ENCODE measurements at regions not wholly inside any gene's neighbourhood (a gene's known extent, or its start where the extent isn't known, plus 50 kb on each side); places are given as distances from the start of the nearest gene placed in this dataset.

DNA sequence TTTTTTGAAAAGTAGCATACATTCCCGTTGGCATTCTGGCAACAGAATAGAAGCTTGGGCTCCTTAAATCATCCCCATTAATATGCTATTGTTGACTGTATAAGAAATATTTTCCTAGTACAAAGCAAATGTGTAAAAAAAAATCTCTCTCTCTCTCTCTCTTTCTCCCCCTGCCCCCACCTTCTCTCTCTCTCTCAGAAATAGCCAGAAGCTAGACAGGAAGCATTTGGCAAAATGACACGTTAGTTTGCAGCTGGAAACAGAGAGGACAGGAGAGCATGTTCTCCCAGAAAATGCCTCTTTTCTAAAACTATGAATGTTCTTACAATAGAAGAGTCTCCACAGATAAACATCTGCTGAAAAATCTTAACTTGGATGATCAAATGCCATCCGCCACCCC, 59.6 kb upstream of the AKR1E2 start:
- DNase-seq (ENCODE audit: low spot score), result no peak
- Histone ChIP-seq H3K4me3 (ENCODE audit: low read depth in 1 of 3, low read length in 3 of 3) (no peak overlapping the region), H3K27ac (ENCODE audit: low read depth in 1 of 2, low read length in 2 of 2) (no peak overlapping the region), H3K4me1 (ENCODE audit: control insufficient read depth in 4 of 4, insufficient read depth in 4 of 4, low read length in 3 of 4) (no peaks in the 10 kb centered on the region), H3K9me3 (ENCODE audit: control insufficient read depth in 4 of 4, low read length in 3 of 4) (no peaks in the 10 kb centered on the region), H3K9ac (ENCODE audit: low read depth in 1 of 2, low read length in 2 of 2) (no peak overlapping the region), H3K36me3 (ENCODE audit: control insufficient read depth in 4 of 4, insufficient read depth in 3 of 4, low read depth in 1 of 4, low read length in 3 of 4) (no peaks in the 10 kb centered on the region), H3K27me3 (ENCODE audit: control insufficient read depth in 4 of 4, insufficient read depth in 4 of 4, low read length in 3 of 4) (peaks cover 0 to 9% (median 0%) of the 10 kb centered on the region in 4 donors)
- TF ChIP-seq, protein P1, sequence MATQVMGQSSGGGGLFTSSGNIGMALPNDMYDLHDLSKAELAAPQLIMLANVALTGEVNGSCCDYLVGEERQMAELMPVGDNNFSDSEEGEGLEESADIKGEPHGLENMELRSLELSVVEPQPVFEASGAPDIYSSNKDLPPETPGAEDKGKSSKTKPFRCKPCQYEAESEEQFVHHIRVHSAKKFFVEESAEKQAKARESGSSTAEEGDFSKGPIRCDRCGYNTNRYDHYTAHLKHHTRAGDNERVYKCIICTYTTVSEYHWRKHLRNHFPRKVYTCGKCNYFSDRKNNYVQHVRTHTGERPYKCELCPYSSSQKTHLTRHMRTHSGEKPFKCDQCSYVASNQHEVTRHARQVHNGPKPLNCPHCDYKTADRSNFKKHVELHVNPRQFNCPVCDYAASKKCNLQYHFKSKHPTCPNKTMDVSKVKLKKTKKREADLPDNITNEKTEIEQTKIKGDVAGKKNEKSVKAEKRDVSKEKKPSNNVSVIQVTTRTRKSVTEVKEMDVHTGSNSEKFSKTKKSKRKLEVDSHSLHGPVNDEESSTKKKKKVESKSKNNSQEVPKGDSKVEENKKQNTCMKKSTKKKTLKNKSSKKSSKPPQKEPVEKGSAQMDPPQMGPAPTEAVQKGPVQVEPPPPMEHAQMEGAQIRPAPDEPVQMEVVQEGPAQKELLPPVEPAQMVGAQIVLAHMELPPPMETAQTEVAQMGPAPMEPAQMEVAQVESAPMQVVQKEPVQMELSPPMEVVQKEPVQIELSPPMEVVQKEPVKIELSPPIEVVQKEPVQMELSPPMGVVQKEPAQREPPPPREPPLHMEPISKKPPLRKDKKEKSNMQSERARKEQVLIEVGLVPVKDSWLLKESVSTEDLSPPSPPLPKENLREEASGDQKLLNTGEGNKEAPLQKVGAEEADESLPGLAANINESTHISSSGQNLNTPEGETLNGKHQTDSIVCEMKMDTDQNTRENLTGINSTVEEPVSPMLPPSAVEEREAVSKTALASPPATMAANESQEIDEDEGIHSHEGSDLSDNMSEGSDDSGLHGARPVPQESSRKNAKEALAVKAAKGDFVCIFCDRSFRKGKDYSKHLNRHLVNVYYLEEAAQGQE (IDR thresholded peaks at IDR 0.05), result no peak
- TF ChIP-seq YY1 (IDR thresholded peaks at IDR 0.05), result no peak
- no peak for TF ChIP-seq TAF1 (conservative IDR thresholded peaks at IDR 0.05)
- TF ChIP-seq HNF4A (conservative IDR thresholded peaks at IDR 0.05), result no peak
- TF ChIP-seq EGR1 (IDR thresholded peaks at IDR 0.05; ENCODE audit: low read depth in 2 of 2), result no peak
- TF ChIP-seq, protein P2, sequence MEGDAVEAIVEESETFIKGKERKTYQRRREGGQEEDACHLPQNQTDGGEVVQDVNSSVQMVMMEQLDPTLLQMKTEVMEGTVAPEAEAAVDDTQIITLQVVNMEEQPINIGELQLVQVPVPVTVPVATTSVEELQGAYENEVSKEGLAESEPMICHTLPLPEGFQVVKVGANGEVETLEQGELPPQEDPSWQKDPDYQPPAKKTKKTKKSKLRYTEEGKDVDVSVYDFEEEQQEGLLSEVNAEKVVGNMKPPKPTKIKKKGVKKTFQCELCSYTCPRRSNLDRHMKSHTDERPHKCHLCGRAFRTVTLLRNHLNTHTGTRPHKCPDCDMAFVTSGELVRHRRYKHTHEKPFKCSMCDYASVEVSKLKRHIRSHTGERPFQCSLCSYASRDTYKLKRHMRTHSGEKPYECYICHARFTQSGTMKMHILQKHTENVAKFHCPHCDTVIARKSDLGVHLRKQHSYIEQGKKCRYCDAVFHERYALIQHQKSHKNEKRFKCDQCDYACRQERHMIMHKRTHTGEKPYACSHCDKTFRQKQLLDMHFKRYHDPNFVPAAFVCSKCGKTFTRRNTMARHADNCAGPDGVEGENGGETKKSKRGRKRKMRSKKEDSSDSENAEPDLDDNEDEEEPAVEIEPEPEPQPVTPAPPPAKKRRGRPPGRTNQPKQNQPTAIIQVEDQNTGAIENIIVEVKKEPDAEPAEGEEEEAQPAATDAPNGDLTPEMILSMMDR (IDR thresholded peaks at IDR 0.05; ENCODE audit: low read depth, low read length, missing input control), result no peak
- TF ChIP-seq, protein P3, sequence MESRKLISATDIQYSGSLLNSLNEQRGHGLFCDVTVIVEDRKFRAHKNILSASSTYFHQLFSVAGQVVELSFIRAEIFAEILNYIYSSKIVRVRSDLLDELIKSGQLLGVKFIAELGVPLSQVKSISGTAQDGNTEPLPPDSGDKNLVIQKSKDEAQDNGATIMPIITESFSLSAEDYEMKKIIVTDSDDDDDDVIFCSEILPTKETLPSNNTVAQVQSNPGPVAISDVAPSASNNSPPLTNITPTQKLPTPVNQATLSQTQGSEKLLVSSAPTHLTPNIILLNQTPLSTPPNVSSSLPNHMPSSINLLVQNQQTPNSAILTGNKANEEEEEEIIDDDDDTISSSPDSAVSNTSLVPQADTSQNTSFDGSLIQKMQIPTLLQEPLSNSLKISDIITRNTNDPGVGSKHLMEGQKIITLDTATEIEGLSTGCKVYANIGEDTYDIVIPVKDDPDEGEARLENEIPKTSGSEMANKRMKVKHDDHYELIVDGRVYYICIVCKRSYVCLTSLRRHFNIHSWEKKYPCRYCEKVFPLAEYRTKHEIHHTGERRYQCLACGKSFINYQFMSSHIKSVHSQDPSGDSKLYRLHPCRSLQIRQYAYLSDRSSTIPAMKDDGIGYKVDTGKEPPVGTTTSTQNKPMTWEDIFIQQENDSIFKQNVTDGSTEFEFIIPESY (IDR thresholded peaks at IDR 0.05), result no peak
- no peak for TF ChIP-seq SP1 (IDR thresholded peaks at IDR 0.05)
- TF ChIP-seq FOXA1 (IDR thresholded peaks at IDR 0.05), result no peak
- no peak for TF ChIP-seq NR2F2 (IDR thresholded peaks at IDR 0.05)
- TF ChIP-seq, protein P4, sequence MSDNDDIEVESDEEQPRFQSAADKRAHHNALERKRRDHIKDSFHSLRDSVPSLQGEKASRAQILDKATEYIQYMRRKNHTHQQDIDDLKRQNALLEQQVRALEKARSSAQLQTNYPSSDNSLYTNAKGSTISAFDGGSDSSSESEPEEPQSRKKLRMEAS (IDR thresholded peaks at IDR 0.05), result no peak
- TF ChIP-seq JUND (IDR thresholded peaks at IDR 0.05), result no peak
- no peak for TF ChIP-seq FOXA2 (IDR thresholded peaks at IDR 0.05)
- no peak for TF ChIP-seq GABPA (IDR thresholded peaks at IDR 0.05 in 1 of 2, conservative IDR thresholded peaks at IDR 0.05 in 1 of 2)
- no peak for TF ChIP-seq RAD21 (IDR thresholded peaks at IDR 0.05)
- no peak for TF ChIP-seq RXRA (IDR thresholded peaks at IDR 0.05)
- WGBS, result 73% methylated on average over 3 of the region's 3 CpGs

DNA sequence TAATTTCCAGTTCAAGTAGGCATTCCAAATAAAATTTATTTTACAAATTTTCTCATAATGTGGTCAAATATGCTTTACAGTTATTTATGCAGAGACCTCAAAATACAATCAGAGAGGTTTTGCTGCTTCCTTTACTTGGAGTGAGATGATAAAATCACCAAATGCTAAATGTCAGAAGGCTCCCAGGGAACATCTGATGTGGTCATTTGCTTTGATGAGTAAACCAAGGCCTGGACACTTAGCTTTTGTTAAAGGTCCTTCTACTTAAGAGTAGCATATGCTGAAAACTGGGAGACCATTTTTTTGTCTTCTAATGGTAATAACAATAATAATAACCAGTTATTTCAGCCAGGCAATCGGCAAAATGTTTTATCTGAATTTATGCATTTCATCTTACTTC, 60.6 kb upstream of the AKR1E2 start:
- Histone ChIP-seq H3K4me3 (ENCODE audit: low read depth in 1 of 3, low read length in 3 of 3) (no peak overlapping the region), H3K27me3 (ENCODE audit: control insufficient read depth in 4 of 4, insufficient read depth in 4 of 4, low read length in 3 of 4) (peaks cover 0 to 9% (median 0%) of the 10 kb centered on the region in 4 donors), H3K4me1 (ENCODE audit: control insufficient read depth in 4 of 4, insufficient read depth in 4 of 4, low read length in 3 of 4) (no peaks in the 10 kb centered on the region), H3K9me3 (ENCODE audit: control insufficient read depth in 4 of 4, low read length in 3 of 4) (no peaks in the 10 kb centered on the region), H3K36me3 (ENCODE audit: control insufficient read depth in 4 of 4, insufficient read depth in 3 of 4, low read depth in 1 of 4, low read length in 3 of 4) (no peaks in the 10 kb centered on the region), H3K27ac (ENCODE audit: low read depth in 1 of 2, low read length in 2 of 2) (no peak overlapping the region), H3K9ac (ENCODE audit: low read depth in 1 of 2, low read length in 2 of 2) (no peak overlapping the region)
- 97% methylated on average over 1 of the region's 1 CpG for WGBS
- DNase-seq (ENCODE audit: low spot score), result no peak
- TF ChIP-seq EGR1 (IDR thresholded peaks at IDR 0.05; ENCODE audit: low read depth in 2 of 2) (no peak), NR2F2 (IDR thresholded peaks at IDR 0.05) (no peak), TAF1 (conservative IDR thresholded peaks at IDR 0.05) (no peak), FOXA1 (IDR thresholded peaks at IDR 0.05) (no peak), HNF4G (IDR thresholded peaks at IDR 0.05) (no peak), RAD21 (IDR thresholded peaks at IDR 0.05) (no peak), SP1 (IDR thresholded peaks at IDR 0.05) (no peak), YY1 (IDR thresholded peaks at IDR 0.05) (no peak)
- TF ChIP-seq, protein P4 (IDR thresholded peaks at IDR 0.05), result no peak
- TF ChIP-seq, protein P3 (IDR thresholded peaks at IDR 0.05), result no peak
- TF ChIP-seq, protein P2 (IDR thresholded peaks at IDR 0.05; ENCODE audit: low read depth, low read length, missing input control), result no peak

Data from liver (tissue), 8 donors.